Keratinocyte (primary cell): ENCODE measurements at regions not wholly inside any gene's neighbourhood (a gene's known extent, or its start where the extent isn't known, plus 50 kb on each side); places are given as distances from the start of the nearest gene placed in this dataset.

ENCODE experiments used
- DNase-seq: peaks from one replicate; pipeline ENCODE4 v3.0.0-alpha.2; 2011; ENCODE audit warnings: low read depth, missing footprints, low spot score
- FAIRE-seq: peaks from 2 replicates; lab custom pipeline; 2011; peaks lifted over from hg19 to GRCh38; lab: Jason Lieb, UNC
- H2AFZ ChIP-seq: 2 replicates; pipeline ENCODE4 v1.6.0; 2012; ENCODE audit warnings: low read length, control low read depth, inconsistent platforms; ENCODE audit not compliant: control insufficient read depth
- H3K27ac ChIP-seq: 2 replicates; pipeline ENCODE4 v1.5.1; 2011; ENCODE audit warnings: low read length; ENCODE audit not compliant: control insufficient read depth, insufficient read depth
- H3K27me3 ChIP-seq: 3 replicates; pipeline ENCODE4 v1.6.0; 2011; ENCODE audit warnings: low read length; ENCODE audit not compliant: control insufficient read depth, insufficient read depth; ENCODE audit errors: extremely low read depth
- H3K36me3 ChIP-seq, 2 experiments: 2 replicates in 1 of 2; 3 replicates in 1 of 2; pipeline ENCODE4 v1.5.1; 2011; ENCODE audit warnings: low read length in 2 of 2, mild to moderate bottlenecking in 1 of 2; ENCODE audit not compliant: control insufficient read depth in 2 of 2, insufficient read depth in 2 of 2; ENCODE audit errors: extremely low read depth in 1 of 2
- H3K4me1 ChIP-seq: 3 replicates; pipeline ENCODE4 v1.5.1; 2011; ENCODE audit warnings: low read length; ENCODE audit not compliant: control insufficient read depth, insufficient read depth; ENCODE audit errors: extremely low read depth
- H3K4me2 ChIP-seq: 3 replicates; pipeline ENCODE4 v1.6.0; 2011; ENCODE audit warnings: low read depth, low read length; ENCODE audit not compliant: control insufficient read depth, insufficient read depth; ENCODE audit errors: extremely low read depth
- H3K4me3 ChIP-seq, 3 experiments: fragments of 200-600 bp in 1 of 3; sonication (generic) in 1 of 3; 2 replicates in 2 of 3; 3 replicates in 1 of 3; pipeline ENCODE4 v1.5.1; 2011 to 2016; ENCODE audit warnings: low read length in 3 of 3, mild to moderate bottlenecking in 3 of 3, control low read depth in 2 of 3, inconsistent platforms in 1 of 3, low read depth in 1 of 3, mixed read lengths in 1 of 3, mixed run types in 1 of 3, moderate library complexity in 1 of 3; ENCODE audit not compliant: control insufficient read depth in 2 of 3, insufficient read depth in 2 of 3; ENCODE audit errors: extremely low read depth in 1 of 3
- H3K79me2 ChIP-seq: 2 replicates; pipeline ENCODE4 v1.6.0; 2012; ENCODE audit warnings: low read length; ENCODE audit not compliant: control insufficient read depth, insufficient read depth
- H3K9ac ChIP-seq: 3 replicates; pipeline ENCODE4 v1.6.0; 2011; ENCODE audit warnings: low read length; ENCODE audit not compliant: control insufficient read depth, insufficient read depth; ENCODE audit errors: extremely low read depth
- H3K9me1 ChIP-seq: 3 replicates; pipeline ENCODE4 v1.6.0; 2011; ENCODE audit warnings: low read length; ENCODE audit not compliant: control insufficient read depth, insufficient read depth; ENCODE audit errors: extremely low read depth
- H3K9me3 ChIP-seq: 2 replicates; pipeline ENCODE4 v1.5.1; 2012; ENCODE audit warnings: low read depth, low read length; ENCODE audit not compliant: control insufficient read depth
- H4K20me1 ChIP-seq: 3 replicates; pipeline ENCODE4 v1.6.0; 2011; ENCODE audit warnings: low read length; ENCODE audit not compliant: control insufficient read depth, insufficient read depth; ENCODE audit errors: extremely low read depth
- CTCF ChIP-seq, 3 experiments: IDR thresholded peaks in 1 of 3; conservative IDR thresholded peaks in 1 of 3; optimal IDR thresholded peaks in 1 of 3; 2 replicates in 2 of 3; 3 replicates in 1 of 3; pipeline versions ENCODE3 to v1.5.1; 2011; ENCODE audit warnings: low read length in 3 of 3, mild to moderate bottlenecking in 3 of 3, moderate library complexity in 2 of 3, control low read depth in 1 of 3, inconsistent platforms in 1 of 3; ENCODE audit not compliant: insufficient read depth in 2 of 3; ENCODE audit errors: extremely low read depth in 1 of 3
- EZH2 ChIP-seq: IDR thresholded peaks from one replicate; pipeline ENCODE4 v1.6.1; 2012; ENCODE audit warnings: inconsistent platforms, mild to moderate bottlenecking, low read length, moderate library complexity
- dilution Hi-C: fragments of 300-500 bp; cut with MboI; formaldehyde crosslinking; loops from one replicate; pipeline ENCODE4 v1.7.0; 2020; ENCODE audit warnings: low sequenced_read_pairs; ENCODE audit not compliant: extremely low pct_ligation_motif_present

- FAIRE-seq (no peak), DNase-seq (no peak)
- Histone ChIP-seq H3K4me3 (no peak overlapping the region), H3K4me2 (no peak overlapping the region), H4K20me1 (no peaks in the 10 kb centered on the region), H3K9ac (no peak overlapping the region), H3K4me1 (no peaks in the 10 kb centered on the region), H3K27ac (no peak overlapping the region), H2AFZ (no peak overlapping the region), H3K79me2 (no peaks in the 10 kb centered on the region), H3K36me3 (no peaks in the 10 kb centered on the region), H3K9me1 (no peaks in the 10 kb centered on the region), H3K27me3 (no peaks in the 10 kb centered on the region), H3K9me3 (no peaks in the 10 kb centered on the region)
- TF ChIP-seq EZH2 (no peak), CTCF (optimal IDR thresholded peaks at IDR 0.05 in 1 of 3, IDR thresholded peaks at IDR 0.05 in 1 of 3, conservative IDR thresholded peaks at IDR 0.05 in 1 of 3; ENCODE audit: extremely low read depth in 1 of 3, insufficient read depth in 2 of 3, low read length in 3 of 3) (no peak)
- dilution Hi-C loops: no loop called here
Observed at GRCh38 chr3:8157640-8158039, 344.0 kb upstream of the LMCD1 start.

- FAIRE-seq: no peak
- Histone ChIP-seq H3K79me2 (no peaks in the 10 kb centered on the region), H3K4me2 (no peak overlapping the region), H3K9ac (no peak overlapping the region), H3K4me1 (no peaks in the 10 kb centered on the region), H3K27ac (no peak overlapping the region), H3K4me3 (no peak overlapping the region), H2AFZ (no peak overlapping the region), H3K27me3 (no peaks in the 10 kb centered on the region), H3K36me3 (no peaks in the 10 kb centered on the region), H3K9me1 (no peaks in the 10 kb centered on the region), H3K9me3 (peaks cover 3% of the 10 kb centered on the region), H4K20me1 (no peaks in the 10 kb centered on the region)
- dilution Hi-C loops: no loop called here
- TF ChIP-seq CTCF (optimal IDR thresholded peaks at IDR 0.05 in 1 of 3, IDR thresholded peaks at IDR 0.05 in 1 of 3, conservative IDR thresholded peaks at IDR 0.05 in 1 of 3; ENCODE audit: extremely low read depth in 1 of 3, insufficient read depth in 2 of 3, low read length in 3 of 3): no peak
- no peak for DNase-seq
Observed at GRCh38 chr3:8164145-8164544, 337.5 kb upstream of the LMCD1 start.
